ENCODE measurements at regions not wholly inside any gene's neighbourhood (a gene's known extent, or its start where the extent isn't known, plus 50 kb on each side); places are given as distances from the start of the nearest gene placed in this dataset.

DNA sequence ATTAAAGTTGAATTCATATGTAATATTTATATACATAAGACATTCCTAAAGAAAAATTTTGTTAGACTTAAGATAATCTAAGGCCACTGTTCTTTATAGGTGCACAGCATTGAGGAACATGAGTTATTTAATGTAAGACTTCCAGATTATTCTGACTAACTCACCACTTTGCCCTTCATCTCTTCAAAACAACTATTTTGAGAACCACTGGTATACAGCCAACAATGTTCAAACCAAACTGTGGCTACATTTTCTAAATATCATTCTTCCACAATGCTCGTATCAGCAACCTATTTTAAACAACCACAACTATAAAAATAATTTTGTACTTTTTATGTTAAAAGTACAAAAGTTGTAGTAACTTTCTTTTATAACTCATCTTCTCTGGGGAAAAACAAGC is 199.8 kb upstream of the ALCAM start:
- TF ChIP-seq, protein P1, sequence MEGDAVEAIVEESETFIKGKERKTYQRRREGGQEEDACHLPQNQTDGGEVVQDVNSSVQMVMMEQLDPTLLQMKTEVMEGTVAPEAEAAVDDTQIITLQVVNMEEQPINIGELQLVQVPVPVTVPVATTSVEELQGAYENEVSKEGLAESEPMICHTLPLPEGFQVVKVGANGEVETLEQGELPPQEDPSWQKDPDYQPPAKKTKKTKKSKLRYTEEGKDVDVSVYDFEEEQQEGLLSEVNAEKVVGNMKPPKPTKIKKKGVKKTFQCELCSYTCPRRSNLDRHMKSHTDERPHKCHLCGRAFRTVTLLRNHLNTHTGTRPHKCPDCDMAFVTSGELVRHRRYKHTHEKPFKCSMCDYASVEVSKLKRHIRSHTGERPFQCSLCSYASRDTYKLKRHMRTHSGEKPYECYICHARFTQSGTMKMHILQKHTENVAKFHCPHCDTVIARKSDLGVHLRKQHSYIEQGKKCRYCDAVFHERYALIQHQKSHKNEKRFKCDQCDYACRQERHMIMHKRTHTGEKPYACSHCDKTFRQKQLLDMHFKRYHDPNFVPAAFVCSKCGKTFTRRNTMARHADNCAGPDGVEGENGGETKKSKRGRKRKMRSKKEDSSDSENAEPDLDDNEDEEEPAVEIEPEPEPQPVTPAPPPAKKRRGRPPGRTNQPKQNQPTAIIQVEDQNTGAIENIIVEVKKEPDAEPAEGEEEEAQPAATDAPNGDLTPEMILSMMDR (IDR thresholded peaks at IDR 0.05) = no peak
- TF ChIP-seq POLR2A (IDR thresholded peaks at IDR 0.05) = no peak
